ENCODE measurements at regions not wholly inside any gene's neighbourhood (a gene's known extent, or its start where the extent isn't known, plus 50 kb on each side); places are given as distances from the start of the nearest gene placed in this dataset.

GRCh38 chr1:14486401-14487201 is 111.9 kb upstream of the KAZN start:
- Histone ChIP-seq H3K36me3 (ENCODE audit: low read length) (no peaks in the 10 kb centered on the region), H3K79me2 (ENCODE audit: insufficient read depth, low read length) (no peaks in the 10 kb centered on the region), H3K27me3 (ENCODE audit: low read length) (no peaks in the 10 kb centered on the region), H3K27ac (ENCODE audit: low read depth, low read length) (no peak overlapping the region), H3K4me3 (ENCODE audit: insufficient read depth, low read length, poor library complexity, severe bottlenecking) (no peak overlapping the region), H3F3A (ENCODE audit: insufficient read depth) (no peaks in the 10 kb centered on the region), H4K20me1 (ENCODE audit: low read depth, low read length) (no peaks in the 10 kb centered on the region), H2AFZ (ENCODE audit: low read depth, low read length, severe bottlenecking) (no peak overlapping the region), H3K9me3 (ENCODE audit: insufficient read depth, low read length) (no peaks in the 10 kb centered on the region), H3K4me2 (ENCODE audit: low read depth, low read length, poor library complexity, severe bottlenecking) (no peak overlapping the region), H3K9ac (ENCODE audit: low read length) (no peak overlapping the region), H3K9me2 (replicated peaks; ENCODE audit: insufficient read depth, low read length) (no peaks in the 10 kb centered on the region)
- TF ChIP-seq EZH2phosphoT487 (conservative IDR thresholded peaks at IDR 0.05; ENCODE audit: low read length) = no peak
- TF ChIP-seq, protein P1, sequence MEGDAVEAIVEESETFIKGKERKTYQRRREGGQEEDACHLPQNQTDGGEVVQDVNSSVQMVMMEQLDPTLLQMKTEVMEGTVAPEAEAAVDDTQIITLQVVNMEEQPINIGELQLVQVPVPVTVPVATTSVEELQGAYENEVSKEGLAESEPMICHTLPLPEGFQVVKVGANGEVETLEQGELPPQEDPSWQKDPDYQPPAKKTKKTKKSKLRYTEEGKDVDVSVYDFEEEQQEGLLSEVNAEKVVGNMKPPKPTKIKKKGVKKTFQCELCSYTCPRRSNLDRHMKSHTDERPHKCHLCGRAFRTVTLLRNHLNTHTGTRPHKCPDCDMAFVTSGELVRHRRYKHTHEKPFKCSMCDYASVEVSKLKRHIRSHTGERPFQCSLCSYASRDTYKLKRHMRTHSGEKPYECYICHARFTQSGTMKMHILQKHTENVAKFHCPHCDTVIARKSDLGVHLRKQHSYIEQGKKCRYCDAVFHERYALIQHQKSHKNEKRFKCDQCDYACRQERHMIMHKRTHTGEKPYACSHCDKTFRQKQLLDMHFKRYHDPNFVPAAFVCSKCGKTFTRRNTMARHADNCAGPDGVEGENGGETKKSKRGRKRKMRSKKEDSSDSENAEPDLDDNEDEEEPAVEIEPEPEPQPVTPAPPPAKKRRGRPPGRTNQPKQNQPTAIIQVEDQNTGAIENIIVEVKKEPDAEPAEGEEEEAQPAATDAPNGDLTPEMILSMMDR (IDR thresholded peaks at IDR 0.05; ENCODE audit: insufficient read depth, low read length, poor library complexity, severe bottlenecking) = no peak

GRCh38 chr1:14487671-14488070 is 110.8 kb upstream of the KAZN start:
- H3K27me3 ChIP-seq (ENCODE audit: low read length) = no peaks in the 10 kb centered on the region
- no peak overlapping the region for H3K9ac ChIP-seq (ENCODE audit: low read length)
- no peaks in the 10 kb centered on the region for H3F3A ChIP-seq (ENCODE audit: insufficient read depth)
- H3K36me3 ChIP-seq (ENCODE audit: low read length) = no peaks in the 10 kb centered on the region
- no peak overlapping the region for H3K27ac ChIP-seq (ENCODE audit: low read depth, low read length)
- H4K20me1 ChIP-seq (ENCODE audit: low read depth, low read length) = no peaks in the 10 kb centered on the region
- no peak for TF ChIP-seq EZH2phosphoT487 (conservative IDR thresholded peaks at IDR 0.05; ENCODE audit: low read length)
- TF ChIP-seq, protein P1 (IDR thresholded peaks at IDR 0.05; ENCODE audit: insufficient read depth, low read length, poor library complexity, severe bottlenecking) = no peak
- H3K79me2 ChIP-seq (ENCODE audit: insufficient read depth, low read length) = no peaks in the 10 kb centered on the region
- H3K4me3 ChIP-seq (ENCODE audit: insufficient read depth, low read length, poor library complexity, severe bottlenecking) = no peak overlapping the region
- H3K9me3 ChIP-seq (ENCODE audit: insufficient read depth, low read length) = no peaks in the 10 kb centered on the region
- no peak overlapping the region for H3K4me2 ChIP-seq (ENCODE audit: low read depth, low read length, poor library complexity, severe bottlenecking)
- H2AFZ ChIP-seq (ENCODE audit: low read depth, low read length, severe bottlenecking) = no peak overlapping the region
- H3K9me2 ChIP-seq (replicated peaks; ENCODE audit: insufficient read depth, low read length) = no peaks in the 10 kb centered on the region

- Histone ChIP-seq H3F3A (ENCODE audit: insufficient read depth) (no peaks in the 10 kb centered on the region), H3K9me2 (replicated peaks; ENCODE audit: insufficient read depth, low read length) (no peaks in the 10 kb centered on the region), H3K4me2 (ENCODE audit: low read depth, low read length, poor library complexity, severe bottlenecking) (no peak overlapping the region), H2AFZ (ENCODE audit: low read depth, low read length, severe bottlenecking) (no peak overlapping the region), H3K36me3 (ENCODE audit: low read length) (no peaks in the 10 kb centered on the region), H3K9me3 (ENCODE audit: insufficient read depth, low read length) (no peaks in the 10 kb centered on the region), H3K27me3 (ENCODE audit: low read length) (no peaks in the 10 kb centered on the region), H3K4me3 (ENCODE audit: insufficient read depth, low read length, poor library complexity, severe bottlenecking) (no peak overlapping the region), H4K20me1 (ENCODE audit: low read depth, low read length) (no peaks in the 10 kb centered on the region), H3K9ac (ENCODE audit: low read length) (no peak overlapping the region), H3K27ac (ENCODE audit: low read depth, low read length) (no peak overlapping the region), H3K79me2 (ENCODE audit: insufficient read depth, low read length) (no peaks in the 10 kb centered on the region)
- TF ChIP-seq EZH2phosphoT487 (conservative IDR thresholded peaks at IDR 0.05; ENCODE audit: low read length) = no peak
- TF ChIP-seq, protein P1 (IDR thresholded peaks at IDR 0.05; ENCODE audit: insufficient read depth, low read length, poor library complexity, severe bottlenecking) = no peak
These were observed 103.6 kb upstream of the KAZN start for GRCh38 chr1:14494911-14495310.

Measured in SU-DHL-6 (cell line).